Erythroblast (primary cell): ENCODE measurements at regions not wholly inside any gene's neighbourhood (a gene's known extent, or its start where the extent isn't known, plus 50 kb on each side); places are given as distances from the start of the nearest gene placed in this dataset.

Source experiments
- DNase-seq, 2 experiments: peaks; one replicate each; lab custom pipeline; 2025; lab: John Stamatoyannopoulos, UW
- GATA1 ChIP-seq: IDR thresholded peaks from 2 replicates; pipeline ENCODE4 v1.6.1; 2011; ENCODE audit warnings: low read depth, mild to moderate bottlenecking, control low read depth, low read length, moderate library complexity
- POLR2A ChIP-seq: IDR thresholded peaks from 2 replicates; pipeline ENCODE4 v1.6.1; 2011; ENCODE audit warnings: mild to moderate bottlenecking, low read length

DNA sequence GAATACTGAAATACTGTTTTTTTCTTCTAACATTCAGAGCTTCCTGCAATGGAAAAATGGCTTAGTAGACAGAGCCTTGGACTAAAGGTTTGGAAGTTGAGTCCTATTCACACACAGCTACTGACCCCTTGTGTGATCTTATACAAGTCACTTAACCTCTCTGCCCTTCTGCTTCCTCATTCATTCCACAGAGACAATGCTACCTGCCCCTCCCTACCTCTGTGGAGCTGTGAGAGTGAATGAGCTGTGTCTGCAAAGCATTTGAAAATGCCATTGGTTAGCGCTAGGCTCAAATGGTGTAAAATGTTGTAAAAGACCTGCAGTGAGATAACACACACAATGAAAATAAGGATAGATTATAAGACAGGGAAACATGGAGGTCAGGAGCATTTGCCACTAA lies 214.4 kb downstream of the BARHL2 start:
- no peak for DNase-seq
- no peak for TF ChIP-seq POLR2A
- TF ChIP-seq GATA1, result no peak

DNA sequence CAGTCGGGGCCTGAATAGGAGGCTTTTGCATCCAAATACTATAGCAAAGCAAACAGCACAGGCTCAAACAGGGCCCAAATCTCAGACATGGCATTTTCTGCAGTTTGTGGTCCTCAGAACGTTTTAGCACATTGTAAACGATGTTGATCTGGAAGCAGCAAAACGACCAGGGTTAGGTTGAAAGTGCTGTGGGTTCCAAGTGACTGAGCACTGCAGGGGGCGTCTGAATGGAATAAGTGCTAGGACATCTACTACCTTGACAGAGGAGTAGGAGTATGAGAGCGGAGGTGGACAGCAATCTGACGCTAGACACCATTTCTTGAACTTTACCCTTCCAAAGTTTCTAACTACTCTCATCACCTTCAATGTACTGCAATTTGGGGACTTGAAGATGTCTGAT lies 214.9 kb downstream of the BARHL2 start:
- DNase-seq, result no peak
- TF ChIP-seq POLR2A, result no peak
- no peak for TF ChIP-seq GATA1

DNA sequence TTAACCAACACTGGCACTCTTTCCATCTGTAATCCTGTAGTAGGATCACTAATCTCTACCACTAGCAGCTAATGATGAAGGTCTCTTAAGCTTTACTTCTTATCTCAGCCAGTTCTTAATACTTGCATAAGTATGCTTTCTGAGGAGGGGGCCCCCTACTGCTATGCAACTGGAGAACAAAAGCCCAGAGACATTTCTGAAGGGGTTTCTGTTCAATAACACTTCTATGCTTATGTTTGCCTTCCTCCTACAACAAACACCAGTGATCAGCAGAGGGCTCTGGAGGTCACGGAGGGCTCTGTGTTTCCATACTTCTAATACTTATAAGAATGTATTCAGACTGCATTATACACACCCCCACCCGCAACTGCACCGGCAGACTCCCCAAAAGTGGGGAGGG lies 215.8 kb downstream of the BARHL2 start:
- DNase-seq, result no peak
- no peak for TF ChIP-seq POLR2A

DNA sequence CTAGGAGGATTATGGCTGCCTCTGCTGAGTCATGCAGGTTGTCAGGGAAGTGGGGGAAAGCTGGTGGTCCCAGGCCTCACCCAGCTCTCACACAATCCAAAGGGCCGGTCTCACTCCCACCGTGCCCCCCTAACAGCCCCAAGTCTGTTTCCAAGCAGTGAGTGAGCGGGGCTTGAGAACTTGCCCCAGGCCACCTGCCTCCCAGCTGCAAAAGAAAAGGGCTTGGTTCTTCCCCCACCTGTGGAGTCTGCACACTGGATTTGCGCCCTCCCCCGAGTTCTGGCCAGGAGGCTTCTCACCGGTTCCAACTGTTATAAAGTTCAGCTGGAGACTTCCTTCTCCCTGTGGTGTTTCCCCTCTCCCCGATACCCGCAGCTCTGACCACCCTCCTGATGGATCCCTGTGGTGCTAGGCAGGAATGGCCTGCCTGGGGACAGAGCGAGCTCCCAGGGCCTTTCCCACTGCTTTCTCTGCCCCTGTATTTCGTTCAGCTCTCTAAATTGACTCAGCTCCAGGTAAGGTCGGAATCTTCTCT lies 222.3 kb downstream of the BARHL2 start:
- TF ChIP-seq GATA1, result no peak
- TF ChIP-seq POLR2A, result no peak
- DNase-seq, result no peak

DNA sequence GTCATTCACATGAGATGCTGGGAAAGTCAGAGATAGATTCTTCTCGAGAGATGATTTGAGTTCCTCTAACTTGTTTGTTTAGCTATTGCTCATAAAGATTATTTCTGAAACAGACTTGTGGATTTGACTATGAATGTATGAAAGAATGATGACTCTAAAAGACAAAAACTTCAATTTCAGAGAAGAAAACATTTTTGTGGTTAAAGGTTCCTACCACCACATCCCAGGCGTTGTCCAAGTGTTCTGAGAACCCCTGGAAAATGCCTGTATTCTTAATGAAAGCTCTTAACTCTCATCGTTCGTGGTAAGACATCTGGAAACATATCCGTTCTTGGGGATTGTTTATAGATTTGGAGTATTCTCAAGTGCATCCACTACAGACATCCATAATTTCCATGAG lies 228.7 kb downstream of the BARHL2 start:
- DNase-seq, result no peak
- TF ChIP-seq POLR2A (no peak), GATA1 (no peak)

DNA sequence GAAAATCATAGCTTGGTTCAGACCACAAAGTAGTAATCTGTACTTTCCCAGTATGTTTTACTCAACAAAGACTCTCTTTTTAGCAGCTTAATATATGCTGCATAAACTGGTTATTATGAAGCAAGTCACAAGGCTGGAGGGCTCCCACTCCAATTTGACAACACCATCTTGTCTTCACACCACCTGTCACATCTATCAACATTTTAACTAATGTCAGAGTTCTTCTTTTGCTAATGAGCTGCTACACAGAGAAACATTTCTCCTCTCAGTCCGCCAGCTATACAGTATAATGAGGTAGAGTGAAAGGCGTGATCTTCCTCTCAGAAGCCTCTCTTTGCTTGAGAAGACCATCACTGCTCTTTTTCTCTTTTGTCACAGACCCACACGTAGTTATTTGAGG lies 230.1 kb downstream of the BARHL2 start:
- no peak for DNase-seq
- TF ChIP-seq GATA1 (no peak), POLR2A (no peak)

DNA sequence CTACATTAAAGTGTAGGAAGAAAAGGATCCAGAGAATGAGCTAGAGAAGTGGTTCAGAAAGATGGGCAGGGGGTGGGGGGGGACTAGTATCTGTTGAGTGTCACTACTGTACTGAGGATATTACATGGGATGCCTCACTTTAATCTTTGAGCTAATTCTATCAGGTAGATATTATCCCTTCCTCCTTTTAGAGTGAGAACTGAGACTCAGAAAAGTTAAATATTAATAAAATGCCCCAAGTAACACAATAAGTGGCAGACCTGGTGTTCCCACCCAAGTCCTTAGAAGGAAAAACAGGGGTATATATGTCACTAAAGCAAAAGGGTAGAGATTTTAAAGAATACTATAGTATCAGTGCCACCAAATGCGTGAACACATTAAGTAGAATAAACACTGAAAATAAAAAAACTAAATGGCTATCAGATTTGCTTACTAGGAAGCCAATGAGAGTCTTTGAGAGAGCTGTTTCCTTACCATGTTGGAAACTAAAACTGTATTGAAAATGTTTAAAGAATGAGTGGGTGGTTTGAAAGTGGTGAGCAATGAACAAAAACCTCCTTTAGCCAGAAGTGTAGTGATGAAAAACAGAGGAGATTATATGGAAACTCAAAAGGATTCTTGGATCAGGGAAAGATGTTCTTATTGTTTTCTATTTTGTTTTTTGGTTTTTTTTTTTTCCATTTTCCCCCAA lies 230.8 kb downstream of the BARHL2 start:
- no peak for TF ChIP-seq POLR2A
- no peak for TF ChIP-seq GATA1
- no peak for DNase-seq

DNA sequence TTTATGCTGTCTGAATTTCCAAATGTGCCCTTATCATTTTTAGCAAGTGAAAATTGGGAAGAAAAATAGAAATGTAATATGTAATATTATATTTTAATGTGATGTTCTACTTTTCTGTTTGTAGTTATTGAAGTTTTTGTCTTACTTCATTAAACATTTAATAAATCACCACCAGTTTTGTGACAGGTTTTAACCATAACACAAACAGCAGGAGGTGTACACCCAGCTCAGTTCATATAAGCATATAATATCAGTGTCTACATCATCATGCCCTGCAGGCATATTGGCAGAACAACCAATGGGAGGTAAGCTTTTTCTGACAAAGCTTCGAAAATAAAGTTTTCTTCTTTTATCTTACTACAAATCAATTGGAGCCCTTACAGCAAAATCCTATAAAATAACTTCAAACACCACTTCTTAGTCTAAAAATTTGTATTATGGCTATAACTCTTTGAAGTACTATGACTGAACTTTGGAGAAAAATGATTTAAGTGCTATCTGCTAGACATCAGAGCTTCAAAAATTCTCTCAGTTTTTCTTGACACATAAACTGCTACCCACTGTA lies 236.7 kb downstream of the BARHL2 start:
- TF ChIP-seq POLR2A, result no peak
- no peak for TF ChIP-seq GATA1
- no peak for DNase-seq

DNA sequence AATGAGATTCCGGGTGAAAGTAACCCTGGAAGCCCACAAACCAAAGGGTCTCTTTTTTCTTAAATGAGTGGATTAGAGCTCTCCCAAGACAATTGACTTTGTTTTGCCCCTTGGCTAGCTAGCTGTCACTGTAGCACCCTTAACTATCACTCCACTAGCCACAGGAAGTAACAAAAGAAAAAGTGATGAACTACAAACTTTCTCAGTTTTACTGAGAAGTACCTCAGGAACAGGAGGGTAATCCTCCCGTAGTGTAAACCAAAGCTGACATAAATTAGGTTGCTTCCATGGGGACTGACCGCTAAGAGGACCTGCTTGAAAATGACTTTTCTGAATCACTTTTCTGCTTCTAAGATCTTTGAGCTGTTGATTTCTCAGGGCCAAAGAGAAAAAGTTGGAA lies 240.1 kb downstream of the BARHL2 start:
- no peak for TF ChIP-seq POLR2A
- TF ChIP-seq GATA1, result no peak

DNA sequence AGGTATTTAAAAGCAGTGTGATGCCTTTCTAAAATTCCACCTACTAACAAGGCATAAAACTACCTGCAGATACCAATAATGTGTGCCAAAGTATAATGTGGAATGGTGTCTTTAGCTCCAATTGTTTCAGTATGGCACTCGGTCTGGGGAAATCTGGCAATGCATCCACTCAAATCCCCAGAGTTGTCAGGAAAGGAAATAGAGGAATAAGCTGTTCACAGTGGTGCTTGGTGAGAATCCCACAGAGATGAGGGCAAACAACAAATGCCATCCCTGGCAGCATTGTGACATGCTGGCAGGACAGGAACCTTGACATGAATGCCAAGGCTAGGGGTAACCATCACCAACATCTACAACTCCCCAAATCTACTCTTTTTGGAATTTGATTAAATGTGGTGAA lies 240.7 kb downstream of the BARHL2 start:
- no peak for DNase-seq

More for the DNA sequence above, 240.1 kb downstream of the BARHL2 start:
- no peak for DNase-seq

DNA sequence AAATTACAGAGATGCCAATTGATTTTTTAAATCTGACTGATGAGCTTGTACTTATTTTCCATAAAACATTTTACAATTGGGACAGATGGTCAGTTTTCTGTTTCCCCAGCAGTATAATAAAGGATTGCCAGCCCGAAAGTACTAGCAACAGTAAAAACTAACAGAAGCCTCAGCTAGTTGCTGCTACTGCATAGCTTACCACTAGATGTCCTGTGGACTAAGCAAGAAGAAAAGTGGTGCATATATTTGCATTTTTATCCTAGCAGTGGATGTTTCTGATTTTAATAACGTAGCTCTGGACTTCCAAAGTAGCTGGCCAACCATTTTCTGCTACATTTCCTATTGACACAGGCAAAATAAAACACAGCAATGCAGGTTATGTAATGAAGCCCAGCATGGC lies 241.5 kb downstream of the BARHL2 start:
- no peak for TF ChIP-seq POLR2A
- no peak for TF ChIP-seq GATA1
- DNase-seq, result no peak

More for the DNA sequence above, 240.7 kb downstream of the BARHL2 start:
- TF ChIP-seq POLR2A, result no peak
- TF ChIP-seq GATA1, result no peak

DNA sequence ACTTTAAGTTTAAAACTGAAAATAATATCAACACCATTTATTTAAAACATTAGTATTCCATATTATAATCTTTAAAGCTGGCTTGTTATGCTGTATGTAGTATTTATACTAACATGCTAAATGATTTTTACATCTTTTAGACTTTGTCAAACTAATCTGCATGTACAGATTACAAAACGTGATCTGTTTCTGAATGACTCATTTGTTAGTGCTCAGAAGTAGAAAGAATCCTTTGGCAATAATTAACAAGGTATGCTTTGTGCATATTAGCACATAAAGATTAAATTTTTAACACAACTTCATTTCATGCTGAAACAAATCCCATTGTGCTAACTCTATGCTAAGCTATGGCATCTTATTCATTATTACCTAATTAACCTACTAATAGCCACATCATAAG lies 242.4 kb downstream of the BARHL2 start:
- no peak for TF ChIP-seq POLR2A
- TF ChIP-seq GATA1, result no peak
- DNase-seq, result no peak

DNA sequence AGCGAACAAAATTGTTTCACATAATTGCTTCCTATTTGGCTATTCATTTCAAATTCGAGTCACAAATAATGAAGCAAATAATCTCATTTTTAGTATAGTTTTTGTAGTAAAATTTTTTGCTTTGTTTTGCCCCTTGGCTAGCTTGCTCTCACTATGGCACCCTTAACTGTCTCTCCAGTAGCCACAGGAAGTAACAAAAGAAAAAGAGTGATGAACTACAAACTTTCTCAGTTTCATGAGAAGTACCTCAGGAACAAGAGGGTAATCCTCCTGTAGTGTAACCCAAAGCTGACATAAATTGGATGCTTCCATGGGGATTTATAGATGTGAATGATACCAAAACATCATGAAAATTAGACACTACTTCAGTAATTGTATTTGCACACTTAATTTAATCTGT lies 242.9 kb downstream of the BARHL2 start:
- no peak for TF ChIP-seq GATA1
- no peak for TF ChIP-seq POLR2A
- DNase-seq, result no peak

DNA sequence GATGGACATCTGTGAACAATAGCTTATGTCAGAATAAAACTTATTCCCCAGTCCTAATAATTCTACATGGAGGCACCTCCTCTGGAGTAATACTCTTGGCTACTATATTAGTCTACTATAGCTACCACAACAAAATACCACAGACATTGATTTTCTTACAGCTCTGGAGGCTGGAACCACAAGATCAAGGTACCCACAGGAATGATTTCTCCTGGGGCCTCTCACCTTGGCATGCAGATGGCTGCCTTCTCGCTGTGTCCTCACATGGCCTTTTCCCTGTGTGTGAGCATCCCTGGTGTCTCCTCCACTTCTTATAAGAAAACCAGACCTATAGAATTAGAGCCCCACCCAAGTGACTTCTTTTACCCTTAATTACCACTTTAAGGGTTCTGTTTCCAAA lies 244.3 kb downstream of the BARHL2 start:
- TF ChIP-seq POLR2A (no peak), GATA1 (no peak)
- DNase-seq, result no peak

DNA sequence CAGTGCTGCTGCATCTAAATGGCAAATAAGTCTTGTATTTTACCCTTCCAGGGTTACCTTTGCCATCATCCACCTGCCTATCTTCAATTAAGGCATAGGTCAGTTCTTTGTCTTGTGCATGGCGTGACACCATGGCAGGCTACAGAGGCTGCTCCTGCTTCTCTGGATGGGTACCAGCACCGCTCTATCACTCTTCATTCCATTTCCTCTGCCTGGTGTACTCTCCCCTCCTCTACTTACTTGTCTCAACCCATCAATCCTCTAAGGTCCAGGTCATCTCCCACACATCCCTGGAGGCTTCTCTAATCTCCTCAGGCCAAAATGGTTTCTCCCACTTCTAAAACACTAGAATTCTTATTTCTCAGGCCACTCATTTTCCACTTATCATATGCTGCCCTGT lies 257.5 kb downstream of the BARHL2 start:
- DNase-seq, result no peak
- no peak for TF ChIP-seq GATA1
- TF ChIP-seq POLR2A, result no peak
